GM12872 (cell line): ENCODE measurements at regions not wholly inside any gene's neighbourhood (a gene's known extent, or its start where the extent isn't known, plus 50 kb on each side); places are given as distances from the start of the nearest gene placed in this dataset.

Experiments used
- TF ChIP-seq, protein P1 (sequence below): IDR thresholded peaks from 3 replicates; pipeline ENCODE4 v1.5.1; 2011; ENCODE audit warnings: low read depth, mild to moderate bottlenecking, low read length, moderate library complexity; ENCODE audit not compliant: insufficient read depth

GRCh38 chr2:71736091-71736861 lies 282.9 kb downstream of the DYSF start:
- TF ChIP-seq, protein P1, sequence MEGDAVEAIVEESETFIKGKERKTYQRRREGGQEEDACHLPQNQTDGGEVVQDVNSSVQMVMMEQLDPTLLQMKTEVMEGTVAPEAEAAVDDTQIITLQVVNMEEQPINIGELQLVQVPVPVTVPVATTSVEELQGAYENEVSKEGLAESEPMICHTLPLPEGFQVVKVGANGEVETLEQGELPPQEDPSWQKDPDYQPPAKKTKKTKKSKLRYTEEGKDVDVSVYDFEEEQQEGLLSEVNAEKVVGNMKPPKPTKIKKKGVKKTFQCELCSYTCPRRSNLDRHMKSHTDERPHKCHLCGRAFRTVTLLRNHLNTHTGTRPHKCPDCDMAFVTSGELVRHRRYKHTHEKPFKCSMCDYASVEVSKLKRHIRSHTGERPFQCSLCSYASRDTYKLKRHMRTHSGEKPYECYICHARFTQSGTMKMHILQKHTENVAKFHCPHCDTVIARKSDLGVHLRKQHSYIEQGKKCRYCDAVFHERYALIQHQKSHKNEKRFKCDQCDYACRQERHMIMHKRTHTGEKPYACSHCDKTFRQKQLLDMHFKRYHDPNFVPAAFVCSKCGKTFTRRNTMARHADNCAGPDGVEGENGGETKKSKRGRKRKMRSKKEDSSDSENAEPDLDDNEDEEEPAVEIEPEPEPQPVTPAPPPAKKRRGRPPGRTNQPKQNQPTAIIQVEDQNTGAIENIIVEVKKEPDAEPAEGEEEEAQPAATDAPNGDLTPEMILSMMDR, result no peak
